MM.1S (cell line): ENCODE measurements at regions not wholly inside any gene's neighbourhood (a gene's known extent, or its start where the extent isn't known, plus 50 kb on each side); places are given as distances from the start of the nearest gene placed in this dataset.

Experiments
- DNase-seq: peaks from one replicate; pipeline ENCODE4 v3.0.0-alpha.2; 2015
- H2AFZ ChIP-seq: fragments of 300-600 bp; sonication (generic); 2 replicates; pipeline ENCODE4 v1.6.0; 2016; ENCODE audit warnings: antibody characterized with exemption, low read length
- H3F3A ChIP-seq: fragments of 300-600 bp; sonication (generic); 2 replicates; pipeline ENCODE4 v1.6.1; 2016; ENCODE audit warnings: mild to moderate bottlenecking, antibody characterized with exemption, low read length, moderate library complexity, mixed read lengths; ENCODE audit not compliant: insufficient read depth
- H3K27ac ChIP-seq: fragments of 300-600 bp; sonication (generic); 2 replicates; pipeline ENCODE4 v1.5.1; 2016; ENCODE audit warnings: mild to moderate bottlenecking, low read length
- H3K27me3 ChIP-seq: fragments of 300-600 bp; sonication (generic); replicated peaks from 2 replicates; pipeline ENCODE4 v1.6.0; 2016; ENCODE audit warnings: low read length; ENCODE audit not compliant: insufficient read depth
- H3K36me3 ChIP-seq: fragments of 300-600 bp; sonication (generic); replicated peaks from 2 replicates; pipeline ENCODE4 v1.6.1; 2016; ENCODE audit warnings: mild to moderate bottlenecking, low read length, mixed read lengths; ENCODE audit not compliant: insufficient read depth
- H3K4me1 ChIP-seq: fragments of 300-600 bp; sonication (generic); 2 replicates; pipeline ENCODE4 v1.6.1; 2016; ENCODE audit warnings: low read length, mixed read lengths
- H3K4me2 ChIP-seq: fragments of 300-600 bp; sonication (generic); 2 replicates; pipeline ENCODE4 v1.6.0; 2016; ENCODE audit warnings: low read depth, low read length
- H3K4me3 ChIP-seq: fragments of 300-600 bp; sonication (generic); 2 replicates; pipeline ENCODE4 v1.5.1; 2016; ENCODE audit warnings: low read length, mixed read lengths
- H3K79me2 ChIP-seq: fragments of 300-600 bp; sonication (generic); 2 replicates; pipeline ENCODE4 v1.6.1; 2016; ENCODE audit warnings: mixed run types, low read length, mixed read lengths
- H3K9ac ChIP-seq: fragments of 300-600 bp; sonication (generic); 2 replicates; pipeline ENCODE4 v1.6.1; 2016; ENCODE audit warnings: low read length, mixed read lengths
- H3K9me2 ChIP-seq: fragments of 300-600 bp; sonication (generic); replicated peaks from 2 replicates; pipeline ENCODE4 v1.6.1; 2016; ENCODE audit warnings: mild to moderate bottlenecking, low read length, mixed read lengths; ENCODE audit not compliant: insufficient read depth
- H3K9me3 ChIP-seq: fragments of 300-600 bp; sonication (generic); replicated peaks from 2 replicates; pipeline ENCODE4 v1.6.1; 2016; ENCODE audit warnings: mild to moderate bottlenecking, low read length, mixed read lengths; ENCODE audit not compliant: insufficient read depth
- H4K20me1 ChIP-seq: fragments of 300-600 bp; sonication (generic); 2 replicates; pipeline ENCODE4 v1.6.1; 2016; ENCODE audit warnings: mild to moderate bottlenecking, low read length, moderate library complexity, mixed read lengths; ENCODE audit not compliant: insufficient read depth
- EZH2 ChIP-seq: fragments of 300-600 bp; sonication (generic); optimal IDR thresholded peaks from 2 replicates; pipeline ENCODE3; 2017; ENCODE audit warnings: low read depth, mild to moderate bottlenecking, antibody characterized with exemption, low read length, mixed read lengths
- EZH2phosphoT487 ChIP-seq: fragments of 300-600 bp; sonication (generic); IDR thresholded peaks from 2 replicates; pipeline ENCODE4 v1.6.1; 2018; ENCODE audit warnings: antibody characterized with exemption, low read length
- TF ChIP-seq, protein P1 (sequence below): fragments of 300-600 bp; sonication (generic); IDR thresholded peaks from 2 replicates; pipeline ENCODE4 v1.5.1; 2016; ENCODE audit warnings: antibody characterized with exemption, low read length, mixed read lengths

GRCh38 chr17:77767148-77767547 is 191.4 kb upstream of the TNRC6C start:
- Histone ChIP-seq H3K9me3 (no peaks in the 10 kb centered on the region), H2AFZ (no peak overlapping the region), H3K9ac (no peak overlapping the region), H3K27me3 (peaks cover 4% of the 10 kb centered on the region; the same call in 1 of the 2 replicates), H3K27ac (no peak overlapping the region), H3K4me1 (peaks cover 21% of the 10 kb centered on the region), H3K36me3 (no peaks in the 10 kb centered on the region), H4K20me1 (no peaks in the 10 kb centered on the region), H3K4me2 (no peak overlapping the region), H3F3A (peaks cover 14% of the 10 kb centered on the region; the same call in 1 of the 2 replicates), H3K79me2 (no peaks in the 10 kb centered on the region), H3K4me3 (no peak overlapping the region), H3K9me2 (no peaks in the 10 kb centered on the region)
- DNase-seq, result no peak
- TF ChIP-seq, protein P1, sequence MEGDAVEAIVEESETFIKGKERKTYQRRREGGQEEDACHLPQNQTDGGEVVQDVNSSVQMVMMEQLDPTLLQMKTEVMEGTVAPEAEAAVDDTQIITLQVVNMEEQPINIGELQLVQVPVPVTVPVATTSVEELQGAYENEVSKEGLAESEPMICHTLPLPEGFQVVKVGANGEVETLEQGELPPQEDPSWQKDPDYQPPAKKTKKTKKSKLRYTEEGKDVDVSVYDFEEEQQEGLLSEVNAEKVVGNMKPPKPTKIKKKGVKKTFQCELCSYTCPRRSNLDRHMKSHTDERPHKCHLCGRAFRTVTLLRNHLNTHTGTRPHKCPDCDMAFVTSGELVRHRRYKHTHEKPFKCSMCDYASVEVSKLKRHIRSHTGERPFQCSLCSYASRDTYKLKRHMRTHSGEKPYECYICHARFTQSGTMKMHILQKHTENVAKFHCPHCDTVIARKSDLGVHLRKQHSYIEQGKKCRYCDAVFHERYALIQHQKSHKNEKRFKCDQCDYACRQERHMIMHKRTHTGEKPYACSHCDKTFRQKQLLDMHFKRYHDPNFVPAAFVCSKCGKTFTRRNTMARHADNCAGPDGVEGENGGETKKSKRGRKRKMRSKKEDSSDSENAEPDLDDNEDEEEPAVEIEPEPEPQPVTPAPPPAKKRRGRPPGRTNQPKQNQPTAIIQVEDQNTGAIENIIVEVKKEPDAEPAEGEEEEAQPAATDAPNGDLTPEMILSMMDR, result no peak
- TF ChIP-seq EZH2 (no peak), EZH2phosphoT487 (no peak)

DNA sequence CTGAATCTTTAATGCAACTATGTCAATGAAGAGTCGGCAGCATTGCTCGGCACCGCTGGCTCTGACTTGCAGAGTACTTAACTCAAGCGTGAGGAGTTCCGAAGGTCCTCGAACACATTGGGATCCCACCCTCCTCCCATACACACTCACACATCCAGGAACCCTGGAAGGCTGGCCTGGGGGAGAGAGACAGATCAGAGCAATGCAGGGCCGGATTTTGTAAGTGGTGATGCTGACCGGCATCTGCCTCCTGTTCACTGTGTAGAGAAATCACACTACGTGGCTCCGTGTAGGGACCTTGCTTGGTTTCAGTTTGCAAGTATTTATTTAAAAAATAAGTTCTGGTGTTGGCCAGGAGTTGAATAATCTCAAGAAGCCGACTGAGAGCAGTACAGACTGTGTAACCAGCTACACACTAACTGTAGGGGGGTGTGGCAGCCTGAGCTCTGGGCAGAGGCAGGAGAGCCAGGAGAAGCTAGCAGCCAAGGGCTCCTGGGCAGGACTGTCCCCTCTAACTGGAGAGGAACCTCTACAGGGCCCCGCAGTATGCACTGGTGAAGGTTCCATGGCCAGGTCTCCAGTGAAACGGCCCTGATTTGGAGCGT is 190.2 kb upstream of the TNRC6C start:
- Histone ChIP-seq H3K4me3 (peak overlapping the region; percentile 31; the same call in 1 of the 2 replicates), H3K36me3 (no peaks in the 10 kb centered on the region), H3K9me3 (no peaks in the 10 kb centered on the region), H3K27ac (peak overlapping the region; percentile 31; the same call in 1 of the 2 replicates), H3K79me2 (no peaks in the 10 kb centered on the region), H3K27me3 (peaks cover 4% of the 10 kb centered on the region; the same call in 1 of the 2 replicates), H2AFZ (no peak overlapping the region), H4K20me1 (no peaks in the 10 kb centered on the region), H3K4me1 (peaks cover 21% of the 10 kb centered on the region), H3K9ac (no peak overlapping the region), H3K9me2 (no peaks in the 10 kb centered on the region), H3F3A (peaks cover 14% of the 10 kb centered on the region; the same call in 1 of the 2 replicates), H3K4me2 (peak overlapping the region; percentile 77)
- TF ChIP-seq, protein P1, result no peak
- no peak for TF ChIP-seq EZH2
- no peak for TF ChIP-seq EZH2phosphoT487
- DNase-seq, result peak; percentile 43

- Histone ChIP-seq H4K20me1 (no peaks in the 10 kb centered on the region), H3K4me3 (no peak overlapping the region), H3K79me2 (no peaks in the 10 kb centered on the region), H3K4me2 (peak overlapping the region; percentile 19; the same call in 1 of the 2 replicates), H3K9me2 (no peaks in the 10 kb centered on the region), H3K36me3 (no peaks in the 10 kb centered on the region), H2AFZ (no peak overlapping the region), H3K9ac (no peak overlapping the region), H3F3A (peaks cover 14% of the 10 kb centered on the region; the same call in 1 of the 2 replicates), H3K27ac (peak overlapping the region; percentile 31; the same call in 1 of the 2 replicates), H3K4me1 (peaks cover 21% of the 10 kb centered on the region), H3K27me3 (peaks cover 4% of the 10 kb centered on the region; the same call in 1 of the 2 replicates), H3K9me3 (no peaks in the 10 kb centered on the region)
- DNase-seq, result peak; percentile 21
- TF ChIP-seq EZH2phosphoT487 (no peak), EZH2 (no peak)
- TF ChIP-seq, protein P1, result no peak
These were observed 189.3 kb upstream of the TNRC6C start for GRCh38 chr17:77769215-77769614.
